ENCODE measurements at regions not wholly inside any gene's neighbourhood (a gene's known extent, or its start where the extent isn't known, plus 50 kb on each side); places are given as distances from the start of the nearest gene placed in this dataset.
"Not testable (repeated sequence)": the region's sequence is repeated elsewhere in the genome, so short reads cannot be mapped to it uniquely, and the experiment has no call there.

DNA sequence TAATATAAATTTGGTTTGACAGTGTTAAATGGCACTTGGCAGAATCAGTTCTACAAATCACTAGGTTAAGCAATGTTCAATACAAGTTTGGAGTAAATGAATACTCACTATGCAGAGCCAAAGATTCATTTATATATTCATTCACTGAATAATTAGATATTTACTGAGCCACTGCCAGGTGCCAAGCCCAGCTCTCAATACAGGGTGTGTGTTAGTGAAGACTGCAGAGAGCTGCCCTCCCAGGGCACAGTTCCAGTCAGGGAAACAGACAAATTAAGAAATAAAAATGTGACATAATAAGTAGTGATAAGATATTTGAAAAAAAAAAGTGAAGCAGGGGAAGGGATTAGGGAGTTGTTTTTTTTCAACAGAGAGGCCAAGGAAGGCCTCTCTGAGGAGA lies 411.7 kb downstream of the KCNRG start:
- DNase-seq: no peak

DNA sequence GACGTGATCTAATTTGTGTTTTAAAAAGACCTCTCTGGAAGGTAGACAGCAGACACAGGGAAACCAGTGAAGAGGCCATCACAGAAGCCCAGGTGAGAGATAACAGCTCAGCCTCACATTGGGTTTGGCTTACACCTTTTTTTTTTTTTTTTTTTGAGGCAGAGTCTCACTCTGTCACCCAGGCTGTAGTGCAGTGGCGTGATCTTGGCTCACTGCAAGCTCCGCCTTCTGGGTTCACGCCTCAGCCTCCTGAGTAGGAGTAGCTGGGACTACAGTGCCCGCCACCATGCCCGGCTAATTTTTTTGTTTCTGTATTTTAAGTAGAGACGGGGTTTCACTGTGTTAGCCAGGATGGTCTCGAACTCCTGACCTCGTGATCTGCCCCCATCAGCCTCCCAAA lies 412.3 kb downstream of the KCNRG start:
- DNase-seq: not testable (repeated sequence)

DNA sequence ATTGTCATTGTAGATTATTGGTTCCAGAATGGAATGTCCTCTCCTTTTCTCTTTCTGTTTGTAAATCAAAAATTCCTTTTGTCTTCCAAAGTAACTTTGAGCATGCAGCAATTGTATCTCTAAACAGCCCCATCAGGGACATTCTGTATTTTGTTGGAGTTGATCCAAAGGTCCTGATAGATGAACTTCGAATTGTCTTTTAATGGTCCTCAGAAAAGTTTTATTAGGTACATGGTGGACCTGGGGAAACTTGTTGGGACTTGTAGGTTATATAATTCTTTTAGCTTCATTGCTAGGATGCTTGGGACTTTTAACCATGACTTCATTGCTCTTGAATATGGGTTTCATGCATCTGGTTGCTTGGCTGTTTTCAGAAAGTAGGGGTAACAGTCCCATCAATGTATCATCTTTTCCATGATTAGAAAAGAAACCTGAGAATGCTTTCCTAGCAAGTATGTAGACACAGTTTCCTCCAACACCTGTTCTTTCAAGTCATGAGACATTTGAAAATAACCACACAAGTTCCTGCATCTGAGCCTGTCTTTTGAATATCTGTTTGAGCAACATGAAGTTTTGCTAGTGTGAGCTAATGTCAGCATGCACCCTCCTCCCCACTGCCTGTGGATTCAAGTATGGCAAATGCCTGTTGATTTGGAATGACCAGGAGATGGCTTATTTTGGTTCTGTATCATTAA lies 413.1 kb downstream of the KCNRG start:
- no peak for DNase-seq

DNA sequence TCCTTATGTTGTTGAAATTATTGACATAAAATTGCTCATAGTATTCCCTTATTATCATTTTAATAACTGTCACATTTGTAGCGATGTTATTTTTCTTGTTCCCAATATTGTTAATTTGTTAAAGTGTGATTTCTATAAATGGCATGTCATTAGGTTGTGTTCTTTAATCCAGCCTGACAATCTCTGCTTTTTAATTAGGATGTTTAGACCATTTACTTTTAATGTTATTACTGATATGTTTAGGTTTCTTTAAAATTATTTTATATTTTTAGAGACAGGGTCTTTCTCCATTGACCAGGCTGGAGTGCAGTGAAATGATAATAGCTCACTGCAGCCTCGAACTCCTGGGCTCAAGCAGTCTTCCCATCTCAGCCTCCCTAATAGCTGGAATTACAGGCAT lies 408.5 kb downstream of the DLEU7 start:
- no peak for DNase-seq

DNA sequence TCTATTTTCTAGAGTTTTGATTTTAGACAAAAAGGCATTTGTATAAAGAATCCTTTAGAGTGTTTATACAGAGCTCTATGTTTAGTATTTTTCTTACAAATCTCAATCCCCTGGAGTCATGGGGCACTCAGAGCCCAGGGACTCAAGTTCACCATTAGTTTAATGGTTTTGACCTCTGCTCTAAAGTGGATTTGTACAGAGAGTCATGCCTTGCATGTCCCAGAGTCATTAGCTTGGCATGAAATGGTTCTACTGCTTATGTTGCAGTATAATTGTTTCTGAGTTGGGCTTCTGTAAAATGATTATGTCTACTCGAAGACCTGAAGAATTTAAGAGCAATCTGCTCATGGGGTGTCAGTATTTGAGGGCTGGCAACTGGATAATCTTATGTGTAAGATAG lies 406.2 kb downstream of the DLEU7 start:
- no peak for DNase-seq

DNA sequence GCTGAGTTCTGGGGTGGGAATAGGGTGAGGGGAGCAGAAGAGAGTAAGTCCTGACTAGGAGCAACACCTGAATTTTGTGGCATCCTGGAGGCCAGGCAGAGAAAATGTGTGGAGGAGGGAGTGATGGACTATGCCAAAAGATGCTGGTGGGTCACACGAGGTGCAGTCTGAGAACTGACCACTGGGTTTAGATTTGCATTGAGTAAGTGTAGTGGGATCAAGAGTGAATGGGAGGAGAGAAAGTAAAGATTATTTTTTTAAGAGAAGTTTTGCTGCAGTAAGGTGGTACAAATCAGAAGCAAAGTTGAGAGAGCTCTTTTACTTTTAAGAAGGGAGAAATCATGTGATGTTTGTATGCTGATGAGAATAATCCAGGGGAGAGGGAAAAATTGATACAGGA lies 405.1 kb downstream of the DLEU7 start:
- no peak for DNase-seq

DNA sequence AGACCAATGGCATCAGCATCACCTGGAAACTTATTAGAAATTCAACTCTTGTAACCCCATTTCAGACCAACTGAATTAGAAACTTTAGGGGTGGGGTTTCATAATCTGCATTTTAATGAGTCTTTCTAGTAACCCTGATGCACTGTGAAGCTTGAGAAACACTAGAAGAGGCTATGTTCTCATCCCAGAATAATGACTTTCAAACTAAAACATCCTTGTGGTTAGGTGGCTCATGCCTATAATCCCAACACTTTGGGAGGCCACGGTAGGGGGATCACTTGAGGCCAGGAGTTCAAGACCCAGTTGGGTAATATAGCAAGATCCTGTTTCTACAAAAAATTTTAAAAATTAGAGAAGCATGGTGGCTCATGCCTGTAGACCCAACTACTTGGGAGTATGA lies 402.4 kb downstream of the DLEU7 start:
- no peak for DNase-seq

DNA sequence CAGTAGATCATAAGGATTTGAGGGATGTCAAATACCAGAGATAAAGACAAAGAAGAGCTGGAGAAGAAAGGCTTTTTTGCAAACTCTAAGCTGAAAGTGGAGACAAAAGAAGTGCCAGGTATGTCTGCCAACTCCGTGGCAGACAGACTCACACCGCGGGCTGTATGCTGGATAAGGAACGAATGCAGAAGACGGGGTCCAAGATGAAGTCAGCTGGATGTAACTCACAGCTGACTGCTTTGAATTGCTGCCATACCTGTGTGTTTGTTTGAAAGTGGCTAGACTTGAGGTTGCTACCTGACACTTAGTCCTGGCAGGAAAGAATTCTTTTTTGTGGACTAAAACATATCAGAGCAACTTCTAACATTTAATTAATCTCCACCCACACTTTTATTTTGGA lies 398.8 kb downstream of the DLEU7 start:
- no peak for DNase-seq

DNA sequence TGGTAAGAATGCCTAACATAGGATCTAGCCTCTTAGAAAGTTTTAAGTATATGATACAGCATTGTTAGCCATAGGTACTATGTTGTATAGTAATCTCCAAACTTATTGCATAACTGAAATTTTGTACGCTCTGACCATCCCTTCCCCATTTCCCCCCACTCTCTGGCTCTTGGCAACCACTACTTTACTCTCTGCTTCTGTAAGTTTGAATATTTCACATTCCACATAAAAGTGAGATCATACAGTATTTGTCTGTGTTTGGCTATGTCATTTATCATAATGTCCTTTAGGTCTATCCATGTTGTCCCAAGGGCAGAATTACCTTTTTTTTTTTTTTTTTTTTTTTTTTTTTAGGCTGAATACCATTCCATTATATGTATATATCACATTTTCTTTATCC lies 396.9 kb downstream of the DLEU7 start:
- no peak for DNase-seq

DNA sequence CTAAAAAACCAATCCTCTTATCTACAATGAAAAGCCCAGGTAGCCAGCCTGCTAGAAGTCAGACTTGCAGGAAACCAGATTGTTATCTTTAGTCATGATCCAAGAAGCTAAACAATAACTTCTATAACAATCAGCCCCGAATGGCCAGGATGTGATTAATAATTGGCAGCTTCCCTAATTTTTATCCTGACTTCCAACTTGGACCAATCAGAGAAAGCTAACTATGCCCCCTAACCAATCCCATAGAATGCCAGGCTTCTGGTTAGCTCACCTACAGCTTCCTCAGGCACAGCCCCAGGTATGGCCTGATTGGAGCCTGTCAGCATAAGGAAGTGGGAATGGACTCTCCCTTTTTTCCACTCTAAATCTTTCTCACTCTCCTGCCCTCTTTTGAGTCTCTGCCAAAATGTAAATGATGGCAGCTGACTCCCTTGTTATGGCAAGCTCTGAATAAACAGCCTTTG lies 394.9 kb downstream of the DLEU7 start:
- DNase-seq: no peak

DNA sequence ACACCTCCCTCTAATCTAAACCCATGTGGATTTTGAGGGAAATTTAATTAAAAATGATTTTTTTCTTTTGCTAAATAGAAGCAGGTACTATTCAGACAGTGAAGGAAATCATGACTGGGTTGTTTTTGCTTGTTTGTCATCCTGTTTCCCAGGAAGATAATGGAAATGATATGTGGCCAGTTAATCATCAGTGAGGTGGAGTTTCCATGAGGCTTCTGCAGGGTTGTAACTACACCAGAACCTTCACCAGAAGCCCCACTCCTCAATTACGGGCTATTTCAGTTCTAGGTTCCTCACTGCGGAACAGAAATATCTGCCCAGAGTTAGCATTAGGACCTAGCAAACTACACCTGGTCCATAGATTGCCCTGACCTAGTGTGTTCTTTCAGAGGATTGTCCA lies 394.0 kb downstream of the DLEU7 start:
- DNase-seq: no peak

DNA sequence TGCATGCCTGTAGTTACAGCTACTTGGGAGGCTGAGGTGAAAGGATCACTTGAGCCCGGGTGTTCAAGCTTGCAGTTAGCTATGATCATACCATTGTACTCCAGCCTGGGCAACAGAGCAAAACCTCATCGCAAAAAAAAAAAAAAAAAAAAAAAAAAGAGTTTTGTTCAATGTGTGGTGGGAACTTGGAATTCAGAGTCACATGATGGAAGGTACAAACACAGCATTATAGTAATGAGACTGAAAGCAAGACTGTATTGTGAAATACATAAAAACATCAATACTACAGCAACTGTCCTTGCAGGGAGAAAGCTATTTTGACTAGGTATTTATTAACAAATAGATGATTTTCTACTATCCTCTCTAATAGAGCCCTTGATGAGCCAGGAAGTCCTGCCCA lies 393.2 kb downstream of the DLEU7 start:
- no peak for DNase-seq

DNA sequence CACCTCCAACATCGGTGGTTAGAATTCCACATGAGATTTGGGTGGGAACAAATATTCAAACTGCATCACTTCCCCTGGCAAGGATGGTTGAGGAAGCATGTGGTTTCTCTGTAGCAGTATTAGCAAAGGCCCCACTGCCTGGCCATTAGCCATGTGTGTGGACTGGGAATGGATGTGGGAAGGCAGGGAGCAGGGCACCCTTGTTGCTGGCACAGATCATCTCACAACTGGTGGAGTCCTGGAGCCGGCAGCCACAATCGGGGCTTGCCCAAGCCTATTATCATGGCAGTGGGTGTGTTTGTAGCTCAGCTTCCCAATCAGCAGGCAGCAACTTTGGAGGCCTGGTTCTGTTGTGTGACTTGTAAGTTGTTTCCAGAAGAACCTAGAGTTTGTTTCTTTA lies 391.9 kb downstream of the DLEU7 start:
- no peak for DNase-seq

DNA sequence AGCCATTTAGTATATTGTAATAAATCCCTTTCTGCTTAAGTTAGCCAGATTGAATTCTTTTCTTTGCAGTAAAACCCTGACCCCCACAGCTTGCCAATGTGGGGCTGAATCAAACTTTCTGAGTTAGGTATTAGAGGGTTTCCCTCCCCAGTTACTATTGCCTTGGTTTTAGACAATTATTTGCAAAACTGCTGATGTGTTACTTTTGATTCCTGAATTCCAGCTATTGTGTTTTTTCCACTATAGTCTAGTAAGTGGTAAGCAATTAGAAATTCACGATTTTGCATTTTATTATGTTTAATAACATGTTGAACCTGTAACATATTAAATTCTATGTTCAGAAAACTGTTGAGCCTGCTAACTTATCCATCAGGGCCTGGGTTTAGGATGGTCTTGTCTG lies 391.5 kb downstream of the DLEU7 start:
- DNase-seq: no peak

DNA sequence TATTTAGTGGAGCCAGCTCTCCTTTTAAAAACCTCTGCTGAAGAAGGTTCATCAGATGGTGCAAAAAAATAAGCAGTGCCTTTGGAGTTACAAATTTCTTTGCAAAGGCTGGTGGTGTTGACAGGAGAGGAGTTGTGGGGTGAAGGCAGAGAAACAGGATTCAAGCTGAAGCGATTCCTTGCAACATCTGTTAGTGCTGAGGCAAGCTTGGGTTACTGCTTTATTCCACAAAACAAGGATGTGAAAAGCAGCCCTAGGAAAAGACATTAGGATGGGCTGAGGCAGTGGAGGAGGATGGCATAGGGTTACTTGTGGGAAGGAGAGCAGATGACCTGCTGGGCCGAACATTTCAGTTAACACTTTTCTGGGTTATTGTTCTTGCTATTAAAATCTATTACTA lies 390.7 kb downstream of the DLEU7 start:
- DNase-seq: no peak

DNA sequence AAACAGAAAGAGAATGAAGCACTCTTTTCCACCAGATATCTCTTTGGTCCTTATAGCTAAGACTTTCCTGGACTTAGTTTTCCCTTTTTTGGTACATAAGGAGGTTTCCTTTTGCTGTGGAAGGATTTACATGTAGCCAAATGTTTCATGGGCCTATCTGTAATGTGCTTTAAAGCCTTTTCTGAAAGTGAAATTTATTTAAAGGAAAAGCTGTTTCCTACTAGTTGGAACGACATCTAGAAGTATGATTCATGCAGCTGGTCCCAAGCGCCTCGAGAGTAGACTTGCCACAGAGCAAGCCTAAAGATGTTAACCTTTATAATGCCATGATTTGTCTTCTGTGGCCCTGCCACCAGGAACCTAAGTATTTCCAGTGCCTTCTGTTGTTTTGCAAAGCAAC lies 390.3 kb downstream of the DLEU7 start:
- DNase-seq: no peak

DNA sequence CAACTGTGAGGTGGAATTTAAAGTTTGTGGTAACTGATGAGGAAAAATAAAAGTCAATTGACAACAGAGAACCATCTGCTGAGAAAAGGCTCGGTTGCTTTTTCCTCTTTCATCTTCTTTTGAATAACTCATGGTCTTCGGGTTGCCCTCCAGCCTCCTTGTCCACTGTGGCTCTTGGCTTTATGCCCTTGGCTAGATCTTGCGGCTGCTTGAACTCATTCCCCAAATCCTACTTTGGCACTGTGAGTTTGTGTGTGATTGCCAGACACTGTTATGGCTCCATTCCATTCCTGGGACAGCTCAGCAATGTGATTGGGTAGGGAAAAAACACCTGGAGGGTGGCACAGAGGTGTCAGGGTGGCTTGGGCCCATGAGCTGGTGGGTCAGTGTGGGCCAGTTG lies 387.4 kb downstream of the DLEU7 start:
- DNase-seq: no peak

DNA sequence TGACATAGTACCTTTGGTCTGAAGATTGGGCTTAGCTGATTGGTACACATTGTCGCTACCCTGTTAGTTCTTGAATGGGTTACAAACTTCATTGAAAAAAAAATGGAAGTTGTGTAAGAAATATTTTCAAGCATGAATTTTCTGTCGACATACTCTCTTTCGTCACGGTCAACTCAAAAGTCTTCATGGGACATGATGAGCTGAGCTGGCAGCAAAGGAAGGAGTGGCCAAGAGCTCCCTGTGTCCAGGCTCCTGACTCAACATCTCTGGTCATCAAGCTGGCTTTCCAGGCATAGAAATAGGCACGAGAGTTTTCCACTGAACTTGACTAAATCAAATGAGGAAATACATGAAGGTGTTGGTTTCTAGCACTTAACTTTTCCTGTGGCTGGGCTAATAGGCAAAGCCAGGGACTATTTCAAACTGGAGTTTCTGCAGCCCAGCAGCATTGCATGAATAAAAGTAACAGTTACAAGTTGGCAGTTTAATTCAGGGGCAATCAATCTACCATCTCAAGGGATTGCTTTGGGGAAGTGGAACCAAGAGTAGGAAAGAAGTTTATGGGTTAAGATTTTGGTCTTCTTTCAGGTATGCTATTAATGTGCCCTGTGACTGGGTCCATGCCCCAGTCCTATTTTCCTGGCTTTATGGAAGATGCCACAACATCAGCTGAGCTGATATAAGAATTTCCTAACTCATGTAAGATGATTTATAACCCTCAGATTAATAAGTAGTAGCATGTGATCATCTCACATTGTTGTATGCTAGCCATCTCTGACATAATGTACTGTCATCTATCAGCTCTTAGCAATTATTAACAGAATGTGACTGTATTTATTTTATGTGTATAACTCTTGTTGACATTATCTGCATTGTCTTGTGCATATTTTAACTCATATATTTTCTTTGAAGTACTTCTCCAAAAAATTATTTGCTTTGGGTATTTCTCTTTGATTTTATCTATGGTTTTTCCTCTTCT lies 385.8 kb downstream of the DLEU7 start:
- no peak for DNase-seq

DNA sequence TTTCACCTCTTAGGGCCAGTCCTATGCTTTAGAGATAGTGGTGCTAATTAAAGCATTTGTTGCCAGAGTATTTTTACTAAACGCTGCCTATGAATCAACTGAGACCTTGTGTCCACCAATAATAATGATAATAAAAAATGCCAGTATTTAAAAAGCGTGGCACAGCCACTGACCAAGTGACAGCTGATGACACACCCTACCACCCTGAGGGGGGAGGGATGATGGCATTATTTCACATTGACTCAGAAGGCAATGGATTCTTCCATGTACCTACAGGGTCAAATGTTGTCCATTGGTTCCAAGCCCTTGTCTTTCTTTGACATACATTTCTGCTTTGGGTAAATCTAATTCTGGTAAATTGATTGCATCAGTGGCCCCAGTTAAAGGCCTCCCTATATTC lies 384.4 kb downstream of the DLEU7 start:
- no peak for DNase-seq

DNA sequence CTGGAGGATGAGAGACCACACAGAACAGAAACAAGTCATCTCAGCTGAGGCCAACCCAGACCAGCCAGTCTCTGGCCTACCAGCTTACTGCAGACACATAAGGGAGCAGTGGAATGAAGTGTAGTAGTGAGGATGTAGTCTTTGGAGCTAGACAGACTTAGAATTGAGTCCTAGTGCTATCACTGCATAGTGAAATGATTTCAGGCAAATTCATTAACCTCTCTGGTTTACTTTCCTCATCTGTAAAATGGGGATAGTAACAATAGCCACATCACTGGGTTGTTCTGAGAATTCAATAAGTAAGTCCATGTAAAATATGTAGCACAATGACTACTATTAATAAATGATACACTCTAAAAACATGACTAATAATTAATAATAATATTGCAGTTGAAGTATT lies 383.8 kb downstream of the DLEU7 start:
- DNase-seq: no peak

DNA sequence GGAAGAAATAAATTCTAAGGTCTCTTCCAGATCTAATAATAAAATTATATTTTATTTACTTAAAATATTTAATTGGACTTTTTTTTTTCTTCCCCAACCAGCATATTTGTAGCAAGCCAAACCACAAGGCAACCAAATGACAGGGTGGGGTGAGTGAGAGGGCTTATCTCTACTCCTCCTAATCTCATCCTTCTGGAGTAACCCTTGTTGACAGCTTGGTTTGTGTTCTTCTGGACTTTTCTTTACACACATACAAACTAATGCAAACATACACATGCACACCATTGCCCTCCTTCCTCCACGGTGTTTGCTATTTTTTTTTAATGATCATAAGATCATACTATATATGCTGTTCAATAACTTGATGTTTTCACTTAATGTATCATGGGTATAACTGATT lies 383.1 kb downstream of the DLEU7 start:
- DNase-seq: no peak

DNA sequence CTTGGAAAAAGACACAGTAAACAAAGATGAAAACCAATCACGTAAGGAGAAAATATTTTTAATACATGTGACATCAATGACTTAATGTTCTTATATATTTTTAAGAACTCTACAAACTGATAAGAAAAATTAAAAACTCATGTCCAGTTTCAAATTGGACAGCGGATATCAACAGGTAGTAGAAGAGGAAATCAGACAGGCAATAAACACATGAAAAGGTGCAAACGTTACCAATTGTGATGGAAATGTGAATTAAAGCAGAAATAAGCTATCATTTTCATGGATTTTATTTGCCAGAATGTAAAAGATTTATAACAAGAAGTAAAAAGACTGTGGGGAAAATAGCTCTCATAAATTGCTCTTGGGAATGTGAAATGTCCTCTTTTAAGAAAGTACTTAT lies 382.3 kb downstream of the DLEU7 start:
- no peak for DNase-seq

DNA sequence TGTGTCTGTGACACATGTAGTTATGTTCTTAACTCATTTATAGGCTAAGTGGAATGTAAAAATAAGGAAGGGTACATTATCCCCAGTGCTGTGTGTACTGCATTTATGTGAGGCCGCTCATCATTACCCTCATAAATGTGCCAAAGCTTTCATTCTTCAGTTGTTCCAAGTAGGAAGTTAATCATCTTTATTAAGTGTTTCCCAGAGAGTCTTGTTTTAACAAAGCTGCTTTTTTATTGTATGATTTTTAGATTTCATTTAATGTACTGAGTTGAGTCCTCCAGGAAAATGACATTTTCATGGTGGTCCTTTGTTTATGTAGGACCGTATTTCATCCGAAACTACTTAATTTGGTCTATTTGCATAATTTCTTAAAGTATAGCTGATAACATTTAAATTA lies 379.8 kb downstream of the DLEU7 start:
- no peak for DNase-seq
